OCI-LY3 (cell line): ENCODE measurements at regions not wholly inside any gene's neighbourhood (a gene's known extent, or its start where the extent isn't known, plus 50 kb on each side); places are given as distances from the start of the nearest gene placed in this dataset.

Experiments
- EZH2phosphoT487 ChIP-seq: fragments of 200-600 bp; shearing (Covaris generic); IDR thresholded peaks from 2 replicates; pipeline ENCODE4 v1.6.1; 2018; ENCODE audit warnings: antibody characterized with exemption, mixed run types, low read depth
- TF ChIP-seq, protein P1 (sequence below): fragments of 200-600, 300-600 bp; sonication (generic); IDR thresholded peaks from 2 replicates; pipeline ENCODE4 v1.5.1; 2014; ENCODE audit warnings: antibody characterized with exemption, low read length, low read depth

DNA sequence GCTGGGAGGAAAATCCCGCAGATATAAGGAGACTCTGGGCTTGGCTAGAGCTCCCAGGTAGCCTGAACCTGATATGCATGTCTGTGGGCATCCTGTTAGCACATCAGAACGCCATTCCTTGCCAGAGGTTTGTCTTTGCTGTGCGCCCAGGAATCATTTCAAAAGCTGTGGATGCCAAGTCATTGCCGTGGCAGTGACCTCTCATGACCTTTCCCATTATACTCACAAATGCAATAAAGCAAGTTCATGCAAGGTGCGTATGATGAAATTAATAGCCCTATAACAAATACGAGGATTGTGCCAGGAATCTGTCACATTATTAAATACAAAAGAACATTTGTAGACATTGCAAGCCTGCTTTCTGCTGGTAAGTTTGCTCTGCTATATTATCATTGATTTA lies 229.1 kb upstream of the PELI2 start:
- TF ChIP-seq, protein P1, sequence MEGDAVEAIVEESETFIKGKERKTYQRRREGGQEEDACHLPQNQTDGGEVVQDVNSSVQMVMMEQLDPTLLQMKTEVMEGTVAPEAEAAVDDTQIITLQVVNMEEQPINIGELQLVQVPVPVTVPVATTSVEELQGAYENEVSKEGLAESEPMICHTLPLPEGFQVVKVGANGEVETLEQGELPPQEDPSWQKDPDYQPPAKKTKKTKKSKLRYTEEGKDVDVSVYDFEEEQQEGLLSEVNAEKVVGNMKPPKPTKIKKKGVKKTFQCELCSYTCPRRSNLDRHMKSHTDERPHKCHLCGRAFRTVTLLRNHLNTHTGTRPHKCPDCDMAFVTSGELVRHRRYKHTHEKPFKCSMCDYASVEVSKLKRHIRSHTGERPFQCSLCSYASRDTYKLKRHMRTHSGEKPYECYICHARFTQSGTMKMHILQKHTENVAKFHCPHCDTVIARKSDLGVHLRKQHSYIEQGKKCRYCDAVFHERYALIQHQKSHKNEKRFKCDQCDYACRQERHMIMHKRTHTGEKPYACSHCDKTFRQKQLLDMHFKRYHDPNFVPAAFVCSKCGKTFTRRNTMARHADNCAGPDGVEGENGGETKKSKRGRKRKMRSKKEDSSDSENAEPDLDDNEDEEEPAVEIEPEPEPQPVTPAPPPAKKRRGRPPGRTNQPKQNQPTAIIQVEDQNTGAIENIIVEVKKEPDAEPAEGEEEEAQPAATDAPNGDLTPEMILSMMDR: no peak
- no peak for TF ChIP-seq EZH2phosphoT487
